Adrenal gland (tissue), 5 donors: ENCODE measurements at regions not wholly inside any gene's neighbourhood (a gene's known extent, or its start where the extent isn't known, plus 50 kb on each side); places are given as distances from the start of the nearest gene placed in this dataset.

Experiments
- CTCF ChIP-seq, 6 experiments: fragments of 450-650 bp in 4 of 6; fragments of 200-600 bp in 2 of 6; sonication (generic) in 1 of 6; IDR thresholded peaks; 1 replicate in 5 of 6; 2 replicates in 1 of 6; pipeline versions ENCODE4 v1.5.1 to v1.8.0; 2016 to 2021; ENCODE audit warnings: antibody characterized with exemption in 6 of 6, mild to moderate bottlenecking in 2 of 6, moderate library complexity in 1 of 6
- POLR2A ChIP-seq, 2 donors: fragments of 450-650 bp; IDR thresholded peaks; one replicate each; pipeline ENCODE4 v1.6.1; 2017; ENCODE audit warnings: antibody characterized with exemption in 2 of 2, mild to moderate bottlenecking in 2 of 2, moderate library complexity in 1 of 2
- donor health status: DM: no; HTN: no; CAD: no.

DNA sequence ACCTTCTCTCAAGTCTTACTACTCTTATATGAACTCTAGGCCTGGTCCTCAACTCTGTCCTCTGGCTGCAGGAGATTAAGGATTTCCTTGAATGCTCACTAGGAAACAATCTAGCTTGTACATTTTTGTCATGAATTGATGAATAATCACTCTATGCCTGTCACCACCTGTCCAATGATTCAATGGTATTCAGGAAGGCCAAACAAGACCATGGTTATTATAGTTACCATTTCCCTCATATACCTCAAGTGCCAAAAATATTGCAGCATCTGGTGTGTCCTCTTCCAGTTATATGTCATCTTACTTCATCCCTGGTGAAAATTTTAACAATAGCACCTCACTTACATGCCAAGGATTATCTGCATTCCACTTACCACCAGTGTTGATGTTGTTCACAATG, 179.0 kb upstream of the MOCS2 start:
- TF ChIP-seq CTCF (IDR thresholded peaks at IDR 0.05) = no peak
- TF ChIP-seq POLR2A (IDR thresholded peaks at IDR 0.05) = no peak
